HG03575 (cell line): ENCODE measurements at regions not wholly inside any gene's neighbourhood (a gene's known extent, or its start where the extent isn't known, plus 50 kb on each side); places are given as distances from the start of the nearest gene placed in this dataset.
"Not testable (repeated sequence)": the region's sequence is repeated elsewhere in the genome, so short reads cannot be mapped to it uniquely, and the experiment has no call there.

Experiments used
- ATAC-seq: cut with Tn5 transposase; IDR thresholded peaks from one replicate; pipeline ENCODE4 v1.9.1; 2021; ENCODE audit not compliant: unreplicated experiment, insufficient number of reproducible peaks, low FRiP score; ENCODE audit errors: extremely low read depth

DNA sequence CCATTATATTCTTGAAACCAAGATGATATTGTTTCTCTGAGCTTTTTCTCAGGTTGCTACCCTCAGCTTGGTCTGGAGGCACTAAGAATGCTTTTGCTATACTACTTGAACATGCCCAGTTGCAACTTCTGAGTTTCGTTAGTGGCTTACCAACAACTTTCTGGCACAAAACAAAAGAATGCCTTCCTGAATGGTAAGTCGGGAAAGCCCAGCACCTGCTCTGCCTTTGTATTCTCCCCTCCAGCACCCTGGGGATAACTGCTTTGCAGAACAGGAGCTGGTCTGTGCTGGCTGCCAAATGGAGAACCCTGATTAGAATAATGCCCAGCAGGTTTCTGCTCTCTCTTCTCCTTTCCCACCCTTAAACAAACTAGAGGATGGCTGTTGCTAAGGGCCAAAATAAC is 149.3 kb downstream of the TGFB2 start:
- ATAC-seq: no peak

DNA sequence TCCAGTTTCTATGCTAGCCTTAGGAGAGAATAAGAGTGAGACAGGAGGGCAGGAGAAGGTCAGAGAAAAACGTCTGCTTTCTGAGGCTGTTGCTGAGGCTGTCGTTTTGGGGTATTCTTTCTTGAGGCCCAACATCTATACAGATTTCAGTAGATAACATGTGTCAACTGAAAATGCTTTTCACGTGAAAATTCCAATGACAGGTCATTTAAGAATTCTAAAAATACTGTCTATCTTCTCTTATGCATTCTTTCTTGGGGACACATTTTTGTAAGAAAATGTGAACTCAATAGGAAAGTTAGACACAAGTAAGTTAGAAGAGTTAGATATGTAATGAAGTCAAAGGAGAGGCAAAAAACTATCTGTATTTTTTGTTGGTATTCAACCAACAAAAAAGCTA is 150.8 kb downstream of the TGFB2 start:
- no peak for ATAC-seq

DNA sequence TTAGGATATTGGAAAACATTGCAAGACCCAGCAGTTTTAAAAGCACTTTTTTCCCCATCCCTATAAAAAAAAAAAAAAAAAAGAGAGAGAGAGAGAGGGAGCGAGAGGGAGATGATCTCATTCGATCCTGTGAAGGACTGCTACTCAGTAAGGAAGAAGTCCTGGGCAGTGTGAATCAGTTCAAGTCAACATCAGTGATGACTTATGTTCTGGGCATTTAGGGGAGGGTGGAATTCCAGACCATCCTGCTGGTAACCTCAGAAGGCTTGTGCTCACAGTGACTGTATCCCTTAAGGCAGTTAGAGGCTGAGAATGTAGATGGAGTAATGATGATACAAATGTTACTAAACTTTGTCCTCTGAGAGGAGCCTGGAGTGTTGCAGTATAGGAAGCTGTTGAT is 151.4 kb downstream of the TGFB2 start:
- no peak for ATAC-seq

DNA sequence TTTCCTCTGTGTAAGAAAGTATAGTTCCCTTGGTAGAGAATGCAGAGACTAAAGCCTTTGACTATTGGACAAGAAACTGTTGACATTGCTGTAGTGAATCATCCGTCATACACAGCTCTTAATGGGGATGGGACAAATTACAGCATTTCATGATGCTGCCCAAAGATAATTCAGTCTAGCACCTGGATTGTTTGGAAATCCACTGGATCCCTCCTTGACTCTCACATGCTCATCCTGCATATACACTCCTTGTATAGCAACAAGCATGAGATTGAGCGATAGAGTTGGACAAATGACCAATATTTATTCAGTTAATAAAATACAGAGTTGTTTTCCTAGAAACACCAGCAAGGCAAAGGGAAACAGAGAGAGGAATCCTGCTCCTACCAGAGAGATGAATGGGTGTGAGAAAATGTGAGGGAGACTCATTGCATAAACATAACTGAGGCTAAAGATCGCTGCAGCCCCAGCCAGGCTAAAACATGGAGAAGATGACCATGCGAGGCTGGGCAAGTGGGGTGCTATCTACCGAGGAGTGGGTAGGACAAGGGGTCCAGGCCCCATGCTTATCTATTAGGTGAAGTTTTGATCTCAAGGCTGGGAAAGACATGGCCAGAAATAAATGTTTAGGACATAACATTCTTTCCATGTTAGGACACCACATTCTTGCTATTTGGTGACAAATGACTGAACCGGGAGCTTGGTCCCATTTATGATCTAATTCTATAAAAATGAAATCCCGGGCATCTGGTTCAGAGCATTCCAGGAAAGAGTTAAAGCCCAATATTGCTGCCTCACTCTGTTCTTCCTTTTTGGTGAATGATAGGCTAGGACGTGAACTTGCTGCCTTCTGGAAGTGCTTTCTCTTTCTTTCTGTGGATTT is 153.2 kb downstream of the TGFB2 start:
- no peak for ATAC-seq

DNA sequence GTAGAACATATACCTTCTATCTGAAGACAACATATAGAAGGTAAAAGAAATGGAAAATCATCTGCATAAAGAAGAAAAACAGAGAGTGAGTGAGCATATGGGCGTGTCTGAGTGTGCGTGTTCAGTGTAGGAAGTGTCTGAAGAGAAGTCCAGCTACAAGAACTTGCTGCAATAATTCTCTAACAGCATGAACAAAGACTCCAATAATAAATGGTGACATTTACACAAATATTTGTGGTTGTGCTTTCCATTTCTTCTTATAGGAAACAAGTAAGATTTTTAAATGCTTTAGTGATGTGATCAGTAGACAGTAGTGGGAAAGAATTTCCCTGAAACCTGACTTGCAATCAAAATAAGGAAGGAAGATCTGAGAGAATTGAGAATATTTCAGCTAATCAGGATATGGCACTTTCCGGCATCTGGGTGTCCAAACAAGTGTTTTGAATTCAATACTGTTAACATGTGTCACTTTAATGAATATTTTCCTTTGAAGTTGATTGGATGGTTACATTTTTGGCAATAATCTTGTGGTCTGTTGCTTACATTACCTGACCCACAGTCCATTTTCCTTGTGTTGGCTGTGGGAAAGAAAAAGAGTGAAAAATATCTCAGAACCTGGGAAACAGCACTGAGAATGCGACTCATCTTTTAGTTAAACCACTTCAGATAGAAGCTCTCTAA is 154.0 kb downstream of the TGFB2 start:
- no peak for ATAC-seq

DNA sequence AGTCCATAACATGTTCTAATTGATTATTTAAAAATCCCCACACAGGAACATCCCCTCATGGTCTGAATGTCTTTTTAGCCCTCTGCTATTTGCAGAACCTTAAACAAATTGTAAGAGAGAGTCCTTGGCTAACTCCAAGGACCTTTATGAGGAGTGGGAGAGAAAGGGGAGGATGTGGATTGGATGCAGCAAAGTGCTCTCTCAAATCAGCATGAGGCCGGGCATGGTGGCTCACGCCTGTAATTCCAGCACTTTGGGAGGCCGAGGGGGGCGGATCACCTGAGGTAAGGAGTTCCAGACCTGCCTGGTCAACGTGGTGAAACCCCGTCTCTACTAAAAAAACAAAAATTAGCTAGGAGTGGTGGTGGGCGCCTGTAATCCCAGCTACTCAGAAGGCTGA is 154.8 kb downstream of the TGFB2 start:
- ATAC-seq: no peak

DNA sequence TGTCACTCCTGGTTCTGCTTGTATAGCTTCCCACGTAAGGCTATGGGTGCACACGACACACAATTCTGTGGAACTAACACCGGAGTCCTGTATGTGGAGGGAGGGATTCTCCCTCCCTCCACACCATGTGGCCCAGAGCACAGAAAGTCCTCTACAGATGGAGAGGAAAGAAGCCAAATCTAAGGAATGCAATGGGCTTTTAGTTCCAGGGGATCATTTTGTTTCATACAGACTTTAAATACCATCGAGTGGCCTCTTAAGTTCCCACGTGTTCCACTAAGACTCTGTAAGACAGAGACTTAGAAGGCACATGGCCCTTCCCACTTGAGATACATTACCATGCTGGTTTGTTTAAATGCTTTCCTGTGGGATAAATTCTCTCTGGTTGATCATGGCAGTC is 156.0 kb downstream of the TGFB2 start:
- no peak for ATAC-seq

DNA sequence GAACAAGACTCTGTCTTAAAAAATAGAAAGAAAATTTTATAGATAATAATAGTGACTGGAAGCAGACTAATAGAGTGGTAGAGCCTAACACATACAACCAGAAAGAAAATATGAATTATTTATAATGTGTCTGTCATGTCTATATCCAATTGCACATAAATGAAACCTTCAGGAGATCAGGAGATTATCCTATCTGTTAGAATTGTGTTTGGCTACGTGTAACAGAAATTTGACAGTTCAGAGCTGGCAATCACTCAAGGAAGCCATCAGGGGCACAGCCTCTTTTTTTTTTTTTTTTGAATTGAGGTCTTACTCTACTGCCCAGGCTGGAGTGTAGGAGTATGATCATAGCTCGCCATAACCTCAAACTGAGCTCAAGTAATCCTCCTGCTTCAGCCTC is 157.2 kb downstream of the TGFB2 start:
- no peak for ATAC-seq

DNA sequence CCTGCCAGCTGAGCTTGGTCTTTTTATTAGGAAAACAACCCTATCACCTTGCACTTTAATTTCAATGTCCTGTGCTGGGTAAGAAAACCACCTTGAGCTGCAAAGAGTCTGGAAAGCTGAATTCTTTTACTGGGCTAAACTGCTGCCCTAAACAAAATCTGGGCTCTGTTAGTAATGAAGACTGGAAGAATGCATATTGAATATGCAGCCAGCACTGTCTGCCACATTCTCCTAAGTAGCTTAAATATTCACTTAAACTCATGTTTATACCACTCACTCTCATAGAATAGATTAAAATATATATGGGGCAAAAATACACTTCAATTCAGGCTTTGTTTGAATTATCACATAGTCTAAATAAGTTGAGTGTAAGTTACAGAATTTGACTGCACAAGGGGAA is 158.0 kb downstream of the TGFB2 start:
- no peak for ATAC-seq

DNA sequence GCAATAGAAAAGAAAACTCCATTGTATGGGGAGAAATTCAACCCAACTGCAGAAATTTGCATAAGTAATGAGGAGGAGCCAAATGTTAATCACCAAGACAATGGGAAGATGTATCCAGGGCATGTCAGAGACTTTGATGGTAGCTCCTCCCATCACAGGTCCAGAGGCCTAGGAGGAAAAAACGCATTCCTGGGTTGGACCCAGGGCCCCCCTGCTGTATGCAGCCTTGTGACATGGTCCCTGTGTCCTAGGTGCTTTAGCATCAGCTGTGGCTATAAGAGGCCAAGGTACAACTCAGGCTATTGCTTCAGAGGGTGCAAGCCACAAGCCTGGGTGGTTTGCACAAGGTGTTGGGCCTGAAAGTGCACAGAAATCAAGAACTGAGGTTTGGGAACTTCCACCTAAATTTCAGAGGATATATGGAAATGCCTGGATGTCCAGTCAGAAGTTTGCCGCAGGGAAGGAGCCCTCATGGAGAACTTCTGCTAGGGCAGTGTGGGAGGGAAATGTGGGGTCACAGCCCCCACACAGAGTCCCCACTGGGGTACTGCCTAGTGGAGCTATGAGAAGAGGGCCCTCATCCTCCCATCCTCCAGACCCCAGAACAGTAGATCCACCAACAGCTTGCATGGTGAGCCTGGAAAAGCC is 162.3 kb downstream of the TGFB2 start:
- ATAC-seq: no peak

DNA sequence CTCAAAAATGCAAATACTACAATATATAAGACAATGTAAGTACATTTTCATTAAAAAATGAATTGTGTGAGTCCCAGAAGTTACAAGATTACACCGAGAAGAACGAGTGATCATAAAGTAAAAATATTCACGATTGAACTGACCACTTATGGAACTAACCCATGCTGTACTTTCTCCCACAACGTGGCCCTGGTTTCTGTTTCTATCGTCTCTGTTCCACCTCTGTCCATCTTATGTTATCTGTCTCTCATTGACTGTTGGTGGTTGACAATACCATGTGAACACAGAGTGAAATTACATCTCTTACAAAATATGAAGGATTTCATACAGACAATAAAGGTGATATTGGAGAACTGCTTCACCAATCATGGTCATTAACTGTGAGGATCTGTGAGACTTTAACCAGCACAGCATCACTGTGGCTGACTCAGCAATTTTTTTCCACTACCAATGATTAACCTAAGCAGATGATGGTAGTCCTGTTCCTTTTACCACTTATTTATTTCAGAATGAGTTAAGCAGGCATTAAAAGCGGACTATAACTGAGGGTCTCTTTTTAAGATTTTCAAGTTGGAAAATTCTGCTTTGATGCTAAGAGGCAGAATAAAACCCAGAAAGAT is 165.1 kb downstream of the TGFB2 start:
- ATAC-seq: no peak

DNA sequence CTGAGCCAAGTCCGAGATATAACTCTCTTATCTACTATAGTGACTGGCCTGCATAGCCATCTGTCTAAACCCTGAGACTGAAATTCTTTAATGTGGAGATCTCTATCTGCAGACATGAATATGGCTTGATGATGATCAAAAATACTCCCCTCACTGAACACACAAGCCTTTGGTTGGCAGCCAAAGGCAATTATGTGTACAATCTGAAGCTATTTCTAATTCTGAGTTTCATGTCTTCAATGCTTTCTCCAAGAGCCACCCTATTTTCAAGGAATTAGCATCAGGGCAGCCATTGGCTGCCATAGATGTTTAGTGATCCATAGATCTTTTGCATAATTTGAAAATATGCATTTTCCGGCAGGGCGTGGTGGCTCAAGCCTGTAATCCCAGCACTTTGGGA is 168.2 kb downstream of the TGFB2 start:
- ATAC-seq: no peak

DNA sequence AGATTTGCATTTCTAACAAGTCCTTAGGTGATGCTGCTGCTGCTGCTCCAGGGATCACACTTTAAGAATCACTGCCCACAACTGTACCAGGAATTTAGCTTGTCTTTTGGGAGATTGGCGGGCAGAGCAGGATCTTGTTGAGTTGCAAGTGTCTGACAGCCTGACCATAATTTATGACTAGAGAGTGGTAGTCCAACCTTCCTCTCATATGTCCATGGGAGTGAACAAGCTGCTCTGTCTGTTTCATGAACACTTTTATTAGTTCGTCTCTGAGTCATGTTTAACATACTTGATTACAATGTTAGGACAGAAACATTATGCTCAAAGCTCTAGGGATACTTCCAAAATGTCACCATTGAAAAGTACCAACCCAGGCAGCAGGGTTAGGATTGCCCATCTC is 169.6 kb downstream of the TGFB2 start:
- no peak for ATAC-seq

DNA sequence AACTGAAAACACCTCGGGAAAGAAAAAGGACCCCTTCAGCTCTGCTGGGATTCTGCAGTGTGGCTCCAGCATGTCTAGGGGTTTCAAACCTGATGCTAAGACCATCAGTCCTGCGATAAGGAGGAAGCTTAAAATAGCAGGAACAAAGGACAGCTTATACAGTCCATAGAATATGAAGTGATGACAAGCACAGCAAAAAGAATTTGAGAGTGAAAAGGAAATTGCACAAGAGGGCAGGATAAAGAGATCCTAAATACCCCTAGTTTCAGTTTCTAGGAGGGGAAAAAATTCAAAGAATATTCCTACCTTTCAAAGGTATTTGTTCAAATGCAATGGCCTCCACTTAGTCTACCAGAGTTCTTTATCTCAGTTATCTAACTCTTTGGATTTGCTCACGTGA is 171.4 kb downstream of the TGFB2 start:
- ATAC-seq: no peak

DNA sequence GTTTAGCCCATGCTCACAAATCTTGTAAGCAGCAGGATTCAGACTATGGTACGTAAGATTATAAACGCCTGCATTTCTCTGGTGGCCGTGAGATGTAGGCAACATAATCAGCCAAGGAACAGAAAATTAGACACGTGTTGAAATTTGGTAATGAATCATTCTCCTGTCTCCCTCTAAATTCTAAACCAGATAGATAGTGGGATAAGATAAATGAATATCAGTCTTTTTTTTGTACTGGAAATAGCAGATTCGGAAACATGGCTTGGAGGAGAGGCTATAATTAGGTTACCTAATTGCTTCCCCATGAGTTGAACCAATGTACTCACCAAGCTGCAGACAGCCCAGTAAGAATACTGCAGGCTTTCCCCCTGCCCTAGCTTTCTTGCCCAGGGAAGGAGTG is 172.3 kb downstream of the TGFB2 start:
- ATAC-seq: no peak

DNA sequence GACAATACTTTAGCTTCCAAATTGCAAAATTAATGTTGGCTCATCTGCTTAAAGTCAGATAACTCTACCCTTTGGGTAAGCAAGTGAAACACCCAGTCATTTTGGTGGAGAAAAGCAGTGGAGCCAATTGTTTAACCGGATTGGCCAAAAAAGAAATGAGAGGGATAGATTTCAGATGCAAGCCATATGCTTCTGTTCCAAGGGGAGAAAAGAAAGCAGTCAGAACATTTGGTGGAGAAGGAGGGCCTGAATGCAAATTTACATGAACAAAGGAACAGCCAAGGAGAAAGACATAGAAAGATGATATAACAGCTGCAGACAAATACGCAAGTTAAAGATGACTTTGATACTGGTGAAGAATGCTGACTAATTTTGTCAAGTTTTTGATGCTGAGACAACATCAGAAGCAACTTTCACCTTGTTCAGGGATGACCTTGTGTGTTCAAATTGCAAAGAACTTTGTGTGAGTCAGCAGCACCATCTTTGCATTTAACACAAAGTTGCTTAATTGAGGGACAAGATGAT is 173.1 kb downstream of the TGFB2 start:
- no peak for ATAC-seq

DNA sequence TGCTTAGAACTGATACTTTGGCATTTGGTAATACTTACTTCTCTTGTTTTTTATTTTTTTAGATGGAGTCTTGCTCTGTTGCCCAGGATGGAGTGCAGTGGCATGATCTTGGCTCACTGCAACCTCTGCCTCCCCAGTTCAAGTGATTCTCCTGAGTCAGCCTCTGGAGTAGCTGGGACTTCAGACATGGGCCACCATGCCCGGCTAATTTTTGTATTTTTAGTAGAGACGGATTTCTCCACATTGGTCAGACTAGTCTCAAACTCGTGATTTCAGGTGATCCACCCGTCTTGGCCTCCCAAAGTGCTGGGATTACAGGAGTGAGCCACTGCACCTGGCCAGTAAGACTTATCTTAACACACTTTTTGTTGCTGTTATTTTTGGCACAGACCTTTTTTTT is 175.5 kb downstream of the TGFB2 start:
- not testable (repeated sequence) for ATAC-seq

DNA sequence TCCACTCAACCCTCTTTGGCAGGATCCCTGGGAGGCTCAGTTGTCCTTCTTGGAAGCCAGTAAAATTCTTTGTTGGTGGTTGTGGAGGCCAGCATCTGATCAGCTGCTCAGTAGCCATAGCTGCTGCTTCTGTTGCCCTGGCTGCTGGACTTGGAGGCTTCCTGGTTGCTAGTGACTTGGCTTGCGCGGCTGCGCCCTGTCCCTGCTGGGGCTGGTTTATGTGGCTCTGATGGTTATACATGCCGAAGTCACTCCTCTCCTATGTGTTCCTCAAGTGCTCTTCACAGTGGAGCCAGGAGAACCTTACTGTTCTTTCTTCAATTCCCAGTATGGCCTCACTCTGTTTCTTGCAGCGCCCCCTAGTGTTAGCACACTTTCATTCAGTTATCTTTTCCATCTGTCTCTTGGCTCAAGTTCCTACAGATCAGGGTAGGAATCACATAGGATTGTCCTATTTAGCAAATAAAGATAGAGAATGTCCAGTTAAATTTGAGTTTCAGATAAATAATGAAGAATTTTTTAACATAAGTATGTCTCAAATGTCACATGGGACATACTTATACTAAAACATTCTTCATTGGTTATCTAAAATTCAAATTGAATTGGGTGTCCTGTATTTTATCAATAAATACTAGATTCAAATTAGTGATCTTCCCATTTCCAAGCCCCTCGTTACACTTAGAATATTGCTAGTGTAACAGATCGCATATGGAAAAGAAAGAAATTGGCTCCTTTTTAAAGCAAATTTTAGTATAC is 176.5 kb downstream of the TGFB2 start:
- no peak for ATAC-seq

DNA sequence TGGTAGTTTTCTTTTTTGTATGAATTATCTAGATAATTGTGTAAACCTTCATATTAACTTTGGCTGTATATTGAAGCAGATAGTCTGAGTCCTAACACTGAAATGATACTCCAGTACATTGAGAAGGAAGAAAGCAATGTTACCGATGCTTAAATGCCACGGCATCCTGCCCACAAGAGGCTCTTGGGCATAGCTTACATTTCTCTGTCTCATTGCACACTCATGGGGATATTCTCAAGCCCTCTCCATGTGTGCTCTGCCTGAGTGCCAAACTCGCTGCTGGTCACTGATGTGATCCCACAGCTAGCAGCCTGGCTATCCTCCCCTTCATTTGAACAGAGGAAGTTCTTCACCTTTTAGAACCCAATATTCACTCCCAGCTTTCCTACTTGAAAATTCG is 179.4 kb downstream of the TGFB2 start:
- no peak for ATAC-seq
